ENCODE measurements at regions not wholly inside any gene's neighbourhood (a gene's known extent, or its start where the extent isn't known, plus 50 kb on each side); places are given as distances from the start of the nearest gene placed in this dataset.

GRCh38 chr22:22088658-22089458 lies 106.3 kb upstream of the TOP3B start:
- H3K36me3 ChIP-seq (ENCODE audit: control insufficient read depth, insufficient read depth, low read length): no peaks in the 10 kb centered on the region
- DNase-seq (ENCODE audit: low read depth): no peak
- H3K4me3 ChIP-seq (ENCODE audit: low read depth, low read length): no peak overlapping the region
- TF ChIP-seq CTCF (IDR thresholded peaks at IDR 0.05; ENCODE audit: insufficient read depth, low read length, poor library complexity, severe bottlenecking): no peak
- peaks cover 5% of the 10 kb centered on the region for H3K27me3 ChIP-seq (ENCODE audit: control insufficient read depth, insufficient read depth, low read length)

- no peaks in the 10 kb centered on the region for H3K36me3 ChIP-seq (ENCODE audit: control insufficient read depth, insufficient read depth, low read length)
- H3K4me3 ChIP-seq (ENCODE audit: low read depth, low read length): no peak overlapping the region
- TF ChIP-seq CTCF (IDR thresholded peaks at IDR 0.05; ENCODE audit: insufficient read depth, low read length, poor library complexity, severe bottlenecking): no peak
- no peak for DNase-seq (ENCODE audit: low read depth)
- H3K27me3 ChIP-seq (ENCODE audit: control insufficient read depth, insufficient read depth, low read length): peaks cover 5% of the 10 kb centered on the region
These were observed 105.5 kb upstream of the TOP3B start for GRCh38 chr22:22087854-22088657.

- Histone ChIP-seq H3K27me3 (ENCODE audit: control insufficient read depth, insufficient read depth, low read length) (peaks cover 5% of the 10 kb centered on the region), H3K36me3 (ENCODE audit: control insufficient read depth, insufficient read depth, low read length) (no peaks in the 10 kb centered on the region), H3K4me3 (ENCODE audit: low read depth, low read length) (no peak overlapping the region)
- DNase-seq (ENCODE audit: low read depth): no peak
- TF ChIP-seq CTCF (IDR thresholded peaks at IDR 0.05; ENCODE audit: insufficient read depth, low read length, poor library complexity, severe bottlenecking): no peak
These were observed 104.0 kb upstream of the TOP3B start for GRCh38 chr22:22086501-22087158.

GRCh38 chr22:22085702-22086500 lies 103.3 kb upstream of the TOP3B start:
- H3K36me3 ChIP-seq (ENCODE audit: control insufficient read depth, insufficient read depth, low read length): no peaks in the 10 kb centered on the region
- DNase-seq (ENCODE audit: low read depth): no peak
- TF ChIP-seq CTCF (IDR thresholded peaks at IDR 0.05; ENCODE audit: insufficient read depth, low read length, poor library complexity, severe bottlenecking): no peak
- no peak overlapping the region for H3K4me3 ChIP-seq (ENCODE audit: low read depth, low read length)
- H3K27me3 ChIP-seq (ENCODE audit: control insufficient read depth, insufficient read depth, low read length): peaks cover 8% of the 10 kb centered on the region

GRCh38 chr22:22084089-22084711 lies 101.6 kb upstream of the TOP3B start:
- no peak for DNase-seq (ENCODE audit: low read depth)
- H3K27me3 ChIP-seq (ENCODE audit: control insufficient read depth, insufficient read depth, low read length): peaks cover 6% of the 10 kb centered on the region
- H3K4me3 ChIP-seq (ENCODE audit: low read depth, low read length): no peak overlapping the region
- H3K36me3 ChIP-seq (ENCODE audit: control insufficient read depth, insufficient read depth, low read length): no peaks in the 10 kb centered on the region
- no peak for TF ChIP-seq CTCF (IDR thresholded peaks at IDR 0.05; ENCODE audit: insufficient read depth, low read length, poor library complexity, severe bottlenecking)

All from kidney epithelial cell (primary cell).